ENCODE measurements at regions not wholly inside any gene's neighbourhood (a gene's known extent, or its start where the extent isn't known, plus 50 kb on each side); places are given as distances from the start of the nearest gene placed in this dataset.
"Not testable (repeated sequence)": the region's sequence is repeated elsewhere in the genome, so short reads cannot be mapped to it uniquely, and the experiment has no call there.

DNA sequence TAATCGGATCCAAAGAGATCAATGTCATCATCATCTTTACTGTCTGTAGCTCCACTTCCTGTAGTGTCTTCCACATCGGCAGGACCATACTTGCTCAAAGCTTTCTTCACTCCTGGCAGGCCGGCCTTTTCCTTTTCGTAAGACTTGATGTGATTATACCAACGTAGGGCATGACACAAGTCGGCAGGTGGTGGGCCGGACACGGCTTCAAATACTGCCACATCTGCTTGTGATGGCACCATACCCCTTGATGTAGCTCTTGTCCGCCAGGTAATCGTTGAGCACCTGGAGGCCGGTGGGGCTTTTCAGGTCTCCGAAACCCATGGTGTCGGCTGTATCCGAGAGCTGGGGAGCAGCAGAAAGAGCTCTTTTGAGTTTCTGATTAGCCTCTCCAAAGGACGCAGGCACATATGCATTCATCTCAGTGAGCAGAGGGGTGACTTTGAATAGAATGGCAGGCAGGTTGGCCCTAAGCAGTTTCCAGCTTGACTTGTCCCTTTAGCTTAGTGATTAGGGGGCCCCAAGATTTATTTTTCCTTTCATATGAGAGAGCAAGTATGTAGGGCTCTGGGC, 106.0 kb upstream of the PODXL start:
- TF ChIP-seq POLR2AphosphoS5 (IDR thresholded peaks at IDR 0.05; ENCODE audit: low read depth); CTCF (IDR thresholded peaks at IDR 0.05; ENCODE audit: insufficient read depth, low read length): not testable (repeated sequence)
